ENCODE measurements at regions not wholly inside any gene's neighbourhood (a gene's known extent, or its start where the extent isn't known, plus 50 kb on each side); places are given as distances from the start of the nearest gene placed in this dataset.

GRCh38 chr1:164006621-164007020, 552.4 kb upstream of the PBX1 start:
- Histone ChIP-seq H3K27ac (ENCODE audit: low read depth, low read length) (no peak overlapping the region), H3K4me1 (ENCODE audit: insufficient read depth, low read length) (no peaks in the 10 kb centered on the region), H3K4me3 (ENCODE audit: low read length) (no peak overlapping the region), H3K9me3 (ENCODE audit: low read length) (no peaks in the 10 kb centered on the region), H3K27me3 (ENCODE audit: insufficient read depth, low read length, poor library complexity, severe bottlenecking) (no peaks in the 10 kb centered on the region), H3K36me3 (ENCODE audit: insufficient read depth, low read length) (no peaks in the 10 kb centered on the region)
- Mint-ChIP-seq H3K4me3 (no peak overlapping the region), H3K27me3 (no peaks in the 10 kb centered on the region), H3K36me3 (no peaks in the 10 kb centered on the region), H3K4me1 (no peaks in the 10 kb centered on the region), H3K9me3 (peaks cover 17 to 37% (median 20%) of the 10 kb centered on the region in 5 donors), H3K27ac (no peak overlapping the region)
- POLR2A ChIA-PET = no interaction called here
- CTCF ChIA-PET = no interaction called here
- no peak for DNase-seq

GRCh38 chr1:164017239-164017638, 541.7 kb upstream of the PBX1 start:
- Mint-ChIP-seq H3K4me3 (no peak overlapping the region), H3K4me1 (no peaks in the 10 kb centered on the region), H3K27ac (no peak overlapping the region), H3K36me3 (no peaks in the 10 kb centered on the region), H3K27me3 (no peaks in the 10 kb centered on the region), H3K9me3 (peaks cover 0 to 47% (median 19%) of the 10 kb centered on the region in 5 donors)
- CTCF ChIA-PET = no interaction called here
- no peak for DNase-seq
- Histone ChIP-seq H3K27me3 (ENCODE audit: insufficient read depth, low read length, poor library complexity, severe bottlenecking) (no peaks in the 10 kb centered on the region), H3K4me1 (ENCODE audit: insufficient read depth, low read length) (no peaks in the 10 kb centered on the region), H3K4me3 (ENCODE audit: low read length) (no peak overlapping the region), H3K27ac (ENCODE audit: low read depth, low read length) (no peak overlapping the region), H3K9me3 (ENCODE audit: low read length) (peaks cover 3% of the 10 kb centered on the region), H3K36me3 (ENCODE audit: insufficient read depth, low read length) (no peaks in the 10 kb centered on the region)
- POLR2A ChIA-PET = no interaction called here

GRCh38 chr1:164020391-164020790, 538.6 kb upstream of the PBX1 start:
- Mint-ChIP-seq H3K9me3 (peaks cover 0 to 50% (median 13%) of the 10 kb centered on the region in 5 donors), H3K27me3 (peaks cover 0 to 3% of the 10 kb centered on the region in 2 donors), H3K27ac (no peak overlapping the region), H3K4me3 (no peak overlapping the region), H3K4me1 (no peaks in the 10 kb centered on the region), H3K36me3 (no peaks in the 10 kb centered on the region)
- no peaks in the 10 kb centered on the region for H3K36me3 ChIP-seq (ENCODE audit: insufficient read depth, low read length)
- ChIA-PET POLR2A (no interaction called here), CTCF (no interaction called here)
- H3K4me1 ChIP-seq (ENCODE audit: insufficient read depth, low read length) = no peaks in the 10 kb centered on the region
- H3K9me3 ChIP-seq (ENCODE audit: low read length) = peaks cover 3% of the 10 kb centered on the region
- no peak overlapping the region for H3K27ac ChIP-seq (ENCODE audit: low read depth, low read length)
- H3K4me3 ChIP-seq (ENCODE audit: low read length) = no peak overlapping the region
- no peaks in the 10 kb centered on the region for H3K27me3 ChIP-seq (ENCODE audit: insufficient read depth, low read length, poor library complexity, severe bottlenecking)
- no peak for DNase-seq

- no peak overlapping the region for H3K27ac Mint-ChIP-seq
These were observed 537.2 kb upstream of the PBX1 start for GRCh38 chr1:164021813-164022212.

GRCh38 chr1:164033782-164034181, 525.2 kb upstream of the PBX1 start:
- Mint-ChIP-seq H3K4me3 (no peak overlapping the region), H3K27me3 (peaks cover 0 to 1% of the 10 kb centered on the region in 2 donors), H3K9me3 (peaks cover 10 to 21% (median 12%) of the 10 kb centered on the region in 5 donors), H3K4me1 (no peaks in the 10 kb centered on the region), H3K36me3 (no peaks in the 10 kb centered on the region), H3K27ac (no peak overlapping the region)
- Histone ChIP-seq H3K4me3 (ENCODE audit: low read length) (no peak overlapping the region), H3K9me3 (ENCODE audit: low read length) (no peaks in the 10 kb centered on the region), H3K27me3 (ENCODE audit: insufficient read depth, low read length, poor library complexity, severe bottlenecking) (no peaks in the 10 kb centered on the region), H3K36me3 (ENCODE audit: insufficient read depth, low read length) (no peaks in the 10 kb centered on the region), H3K4me1 (ENCODE audit: insufficient read depth, low read length) (no peaks in the 10 kb centered on the region), H3K27ac (ENCODE audit: low read depth, low read length) (no peak overlapping the region)
- no peak for DNase-seq
- CTCF ChIA-PET = no interaction called here
- POLR2A ChIA-PET = no interaction called here

More at GRCh38 chr1:164021813-164022212, 537.2 kb upstream of the PBX1 start:
- no peak overlapping the region for H3K4me3 ChIP-seq (ENCODE audit: low read length)
- DNase-seq = no peak
- no peak overlapping the region for H3K27ac ChIP-seq (ENCODE audit: low read depth, low read length)
- peaks cover 0 to 41% (median 17%) of the 10 kb centered on the region in 5 donors for H3K9me3 Mint-ChIP-seq
- H3K27me3 ChIP-seq (ENCODE audit: insufficient read depth, low read length, poor library complexity, severe bottlenecking) = no peaks in the 10 kb centered on the region
- H3K9me3 ChIP-seq (ENCODE audit: low read length) = peaks cover 3% of the 10 kb centered on the region
- no peaks in the 10 kb centered on the region for H3K36me3 Mint-ChIP-seq
- CTCF ChIA-PET = no interaction called here
- no peaks in the 10 kb centered on the region for H3K4me1 Mint-ChIP-seq
- H3K4me1 ChIP-seq (ENCODE audit: insufficient read depth, low read length) = no peaks in the 10 kb centered on the region
- POLR2A ChIA-PET = no interaction called here
- peaks cover 0 to 3% of the 10 kb centered on the region in 2 donors for H3K27me3 Mint-ChIP-seq
- no peak overlapping the region for H3K4me3 Mint-ChIP-seq
- H3K36me3 ChIP-seq (ENCODE audit: insufficient read depth, low read length) = no peaks in the 10 kb centered on the region

- Histone ChIP-seq H3K27me3 (ENCODE audit: insufficient read depth, low read length, poor library complexity, severe bottlenecking) (no peaks in the 10 kb centered on the region), H3K36me3 (ENCODE audit: insufficient read depth, low read length) (no peaks in the 10 kb centered on the region), H3K9me3 (ENCODE audit: low read length) (no peaks in the 10 kb centered on the region), H3K4me1 (ENCODE audit: insufficient read depth, low read length) (no peaks in the 10 kb centered on the region), H3K4me3 (ENCODE audit: low read length) (no peak overlapping the region), H3K27ac (ENCODE audit: low read depth, low read length) (no peak overlapping the region)
- Mint-ChIP-seq H3K27ac (no peak overlapping the region), H3K9me3 (peaks cover 0 to 7% (median 4%) of the 10 kb centered on the region in 5 donors), H3K36me3 (no peaks in the 10 kb centered on the region), H3K4me1 (no peaks in the 10 kb centered on the region), H3K4me3 (no peak overlapping the region), H3K27me3 (no peaks in the 10 kb centered on the region)
- DNase-seq = no peak
- POLR2A ChIA-PET = no interaction called here
- CTCF ChIA-PET = no interaction called here
These were observed 518.2 kb upstream of the PBX1 start for GRCh38 chr1:164040754-164041153.

GRCh38 chr1:164051782-164052181, 507.2 kb upstream of the PBX1 start:
- Histone ChIP-seq H3K4me3 (ENCODE audit: low read length) (no peak overlapping the region), H3K27me3 (ENCODE audit: insufficient read depth, low read length, poor library complexity, severe bottlenecking) (no peaks in the 10 kb centered on the region), H3K9me3 (ENCODE audit: low read length) (no peaks in the 10 kb centered on the region), H3K4me1 (ENCODE audit: insufficient read depth, low read length) (no peaks in the 10 kb centered on the region), H3K36me3 (ENCODE audit: insufficient read depth, low read length) (no peaks in the 10 kb centered on the region), H3K27ac (ENCODE audit: low read depth, low read length) (no peak overlapping the region)
- peaks cover 1 to 40% (median 5%) of the 10 kb centered on the region in 5 donors for H3K9me3 Mint-ChIP-seq
- H3K36me3 Mint-ChIP-seq = no peaks in the 10 kb centered on the region
- no peak overlapping the region for H3K4me3 Mint-ChIP-seq
- POLR2A ChIA-PET = no interaction called here
- no peak overlapping the region for H3K27ac Mint-ChIP-seq
- CTCF ChIA-PET = no interaction called here
- no peaks in the 10 kb centered on the region for H3K27me3 Mint-ChIP-seq
- no peaks in the 10 kb centered on the region for H3K4me1 Mint-ChIP-seq
- no peak for DNase-seq

- DNase-seq = no peak
- ChIA-PET CTCF (no interaction called here), POLR2A (no interaction called here)
- Mint-ChIP-seq H3K4me1 (no peaks in the 10 kb centered on the region), H3K36me3 (no peaks in the 10 kb centered on the region), H3K4me3 (no peak overlapping the region), H3K27me3 (no peaks in the 10 kb centered on the region), H3K27ac (no peak overlapping the region), H3K9me3 (peaks cover 1 to 43% (median 5%) of the 10 kb centered on the region in 5 donors)
- Histone ChIP-seq H3K4me3 (ENCODE audit: low read length) (no peak overlapping the region), H3K4me1 (ENCODE audit: insufficient read depth, low read length) (no peaks in the 10 kb centered on the region), H3K27me3 (ENCODE audit: insufficient read depth, low read length, poor library complexity, severe bottlenecking) (no peaks in the 10 kb centered on the region), H3K9me3 (ENCODE audit: low read length) (no peaks in the 10 kb centered on the region), H3K27ac (ENCODE audit: low read depth, low read length) (no peak overlapping the region), H3K36me3 (ENCODE audit: insufficient read depth, low read length) (no peaks in the 10 kb centered on the region)
These were observed 504.7 kb upstream of the PBX1 start for GRCh38 chr1:164054331-164054730.

GRCh38 chr1:164058198-164058597, 500.8 kb upstream of the PBX1 start:
- no peaks in the 10 kb centered on the region for H3K27me3 ChIP-seq (ENCODE audit: insufficient read depth, low read length, poor library complexity, severe bottlenecking)
- no peaks in the 10 kb centered on the region for H3K9me3 ChIP-seq (ENCODE audit: low read length)
- CTCF ChIA-PET = no interaction called here
- DNase-seq = no peak
- Mint-ChIP-seq H3K27ac (no peak overlapping the region), H3K4me3 (no peak overlapping the region), H3K9me3 (peaks cover 0 to 28% (median 6%) of the 10 kb centered on the region in 5 donors), H3K27me3 (no peaks in the 10 kb centered on the region), H3K4me1 (no peaks in the 10 kb centered on the region), H3K36me3 (no peaks in the 10 kb centered on the region)
- no peaks in the 10 kb centered on the region for H3K4me1 ChIP-seq (ENCODE audit: insufficient read depth, low read length)
- POLR2A ChIA-PET = no interaction called here
- H3K4me3 ChIP-seq (ENCODE audit: low read length) = no peak overlapping the region
- no peaks in the 10 kb centered on the region for H3K36me3 ChIP-seq (ENCODE audit: insufficient read depth, low read length)
- H3K27ac ChIP-seq (ENCODE audit: low read depth, low read length) = no peak overlapping the region

Data from CD8-positive, alpha-beta memory T cell (primary cell).